DND-41 (cell line): ENCODE measurements at regions not wholly inside any gene's neighbourhood (a gene's known extent, or its start where the extent isn't known, plus 50 kb on each side); places are given as distances from the start of the nearest gene placed in this dataset.

Experiments used
- EZH2 ChIP-seq: IDR thresholded peaks from 3 replicates; pipeline ENCODE4 v1.6.1; 2012; ENCODE audit warnings: borderline replicate concordance, low read depth, mild to moderate bottlenecking, moderate library complexity, low read length, inconsistent platforms; ENCODE audit not compliant: severe bottlenecking
- TF ChIP-seq, protein P1 (sequence below): IDR thresholded peaks from 2 replicates; pipeline ENCODE4 v1.5.1; 2012; ENCODE audit warnings: borderline replicate concordance, low read length, moderate library complexity, mild to moderate bottlenecking; ENCODE audit not compliant: poor library complexity, severe bottlenecking; ENCODE audit errors: extremely low read depth

DNA sequence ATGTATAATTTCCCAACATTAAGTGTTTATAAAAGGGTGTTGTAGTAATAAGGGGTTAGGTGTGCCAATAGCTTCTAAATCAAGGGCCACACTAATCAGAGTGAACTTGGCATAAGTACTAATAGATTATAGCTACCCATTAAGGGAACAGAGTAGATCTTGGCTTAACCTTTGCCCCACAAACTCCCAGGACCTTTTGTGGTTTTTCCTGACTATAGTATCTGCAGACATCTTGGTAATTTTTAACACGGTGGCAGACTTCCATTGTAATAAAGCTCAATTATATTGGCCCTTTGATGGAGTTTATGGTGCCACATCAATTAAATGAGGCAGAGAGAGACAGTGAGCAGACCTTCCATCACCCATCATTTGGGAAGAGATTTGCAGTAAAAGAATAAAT, 358.5 kb upstream of the HNRNPA3 start:
- TF ChIP-seq EZH2, result no peak
- TF ChIP-seq, protein P1, sequence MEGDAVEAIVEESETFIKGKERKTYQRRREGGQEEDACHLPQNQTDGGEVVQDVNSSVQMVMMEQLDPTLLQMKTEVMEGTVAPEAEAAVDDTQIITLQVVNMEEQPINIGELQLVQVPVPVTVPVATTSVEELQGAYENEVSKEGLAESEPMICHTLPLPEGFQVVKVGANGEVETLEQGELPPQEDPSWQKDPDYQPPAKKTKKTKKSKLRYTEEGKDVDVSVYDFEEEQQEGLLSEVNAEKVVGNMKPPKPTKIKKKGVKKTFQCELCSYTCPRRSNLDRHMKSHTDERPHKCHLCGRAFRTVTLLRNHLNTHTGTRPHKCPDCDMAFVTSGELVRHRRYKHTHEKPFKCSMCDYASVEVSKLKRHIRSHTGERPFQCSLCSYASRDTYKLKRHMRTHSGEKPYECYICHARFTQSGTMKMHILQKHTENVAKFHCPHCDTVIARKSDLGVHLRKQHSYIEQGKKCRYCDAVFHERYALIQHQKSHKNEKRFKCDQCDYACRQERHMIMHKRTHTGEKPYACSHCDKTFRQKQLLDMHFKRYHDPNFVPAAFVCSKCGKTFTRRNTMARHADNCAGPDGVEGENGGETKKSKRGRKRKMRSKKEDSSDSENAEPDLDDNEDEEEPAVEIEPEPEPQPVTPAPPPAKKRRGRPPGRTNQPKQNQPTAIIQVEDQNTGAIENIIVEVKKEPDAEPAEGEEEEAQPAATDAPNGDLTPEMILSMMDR, result no peak
